ENCODE measurements at regions not wholly inside any gene's neighbourhood (a gene's known extent, or its start where the extent isn't known, plus 50 kb on each side); places are given as distances from the start of the nearest gene placed in this dataset.
"Not testable (repeated sequence)": the region's sequence is repeated elsewhere in the genome, so short reads cannot be mapped to it uniquely, and the experiment has no call there.

- H3K36me3 ChIP-seq (ENCODE audit: control insufficient read depth in 2 of 2, insufficient read depth in 2 of 2, low read length in 1 of 2); DNase-seq (ENCODE audit: low read depth, low spot score); BruUV-seq (replicated peaks); H3K4me1 ChIP-seq (ENCODE audit: control insufficient read depth, insufficient read depth, low read length); H3K79me2 ChIP-seq (ENCODE audit: control insufficient read depth, insufficient read depth, low read length); H3K27ac ChIP-seq (ENCODE audit: control insufficient read depth, insufficient read depth); POLR2A ChIA-PET; in situ Hi-C loops (cut with MboI); H2AFZ ChIP-seq (ENCODE audit: control insufficient read depth, low read depth, low read length); FAIRE-seq; H3K4me2 ChIP-seq (ENCODE audit: control insufficient read depth, insufficient read depth); CTCF ChIA-PET; H3K4me3 ChIP-seq; H3K9me3 ChIP-seq (replicated peaks; ENCODE audit: control insufficient read depth, insufficient read depth, low read length); intact Hi-C loops (cut with micrococcal nuclease; ENCODE audit: unreplicated experiment); H3K9ac ChIP-seq (ENCODE audit: control insufficient read depth, insufficient read depth, low read length); RAD21 ChIA-PET (ENCODE audit: unreplicated experiment); H4K20me1 ChIP-seq (ENCODE audit: control insufficient read depth, insufficient read depth); SMC1A ChIA-PET (ENCODE audit: uncharacterized antibody, unreplicated experiment); ATAC-seq; H3K27me3 ChIP-seq (replicated peaks in 1 of 2; ENCODE audit: control insufficient read depth in 2 of 2, insufficient read depth in 2 of 2, low read length in 1 of 2): not testable (repeated sequence)
- 57% methylated on average over 23 of the region's 23 CpGs for WGBS (ENCODE audit: insufficient coverage, insufficient replicate concordance, low lambda C conversion rate, missing lambda C conversion rate)
These were observed 674.0 kb downstream of the BRINP1 start for GRCh38 chr9:118695249-118695648.

GRCh38 chr9:118701985-118702384, 667.2 kb downstream of the BRINP1 start:
- Histone ChIP-seq H4K20me1 (ENCODE audit: control insufficient read depth, insufficient read depth) (no peaks in the 10 kb centered on the region), H2AFZ (ENCODE audit: control insufficient read depth, low read depth, low read length) (no peak overlapping the region), H3K4me2 (ENCODE audit: control insufficient read depth, insufficient read depth) (no peak overlapping the region), H3K9ac (ENCODE audit: control insufficient read depth, insufficient read depth, low read length) (no peak overlapping the region), H3K27ac (ENCODE audit: control insufficient read depth, insufficient read depth) (no peak overlapping the region), H3K27me3 (replicated peaks in 1 of 2; ENCODE audit: control insufficient read depth in 2 of 2, insufficient read depth in 2 of 2, low read length in 1 of 2) (no peaks in the 10 kb centered on the region), H3K79me2 (ENCODE audit: control insufficient read depth, insufficient read depth, low read length) (no peaks in the 10 kb centered on the region), H3K36me3 (ENCODE audit: control insufficient read depth in 2 of 2, insufficient read depth in 2 of 2, low read length in 1 of 2) (no peaks in the 10 kb centered on the region), H3K9me3 (replicated peaks; ENCODE audit: control insufficient read depth, insufficient read depth, low read length) (no peaks in the 10 kb centered on the region), H3K4me3 (no peak overlapping the region), H3K4me1 (ENCODE audit: control insufficient read depth, insufficient read depth, low read length) (no peaks in the 10 kb centered on the region)
- POLR2A ChIA-PET: no interaction called here
- SMC1A ChIA-PET (ENCODE audit: uncharacterized antibody, unreplicated experiment): no interaction called here
- TF ChIP-seq ZZZ3 (IDR thresholded peaks at IDR 0.05; ENCODE audit: control insufficient read depth, insufficient read length, low read depth) (no peak), IRF5 (IDR thresholded peaks at IDR 0.05; ENCODE audit: borderline replicate concordance) (no peak), EZH2 (IDR thresholded peaks at IDR 0.05; ENCODE audit: borderline replicate concordance, control insufficient read depth, low read depth, low read length) (no peak), ASH2L (IDR thresholded peaks at IDR 0.05; ENCODE audit: borderline replicate concordance, low read depth) (no peak), BACH1 (IDR thresholded peaks at IDR 0.05; ENCODE audit: borderline replicate concordance) (no peak), IRF3 (IDR thresholded peaks at IDR 0.05) (no peak), IRF4 (IDR thresholded peaks at IDR 0.05; ENCODE audit: low read depth, low read length) (no peak), RB1 (IDR thresholded peaks at IDR 0.05; ENCODE audit: borderline replicate concordance) (no peak)
- no peak for FAIRE-seq
- no peak for DNase-seq (ENCODE audit: low read depth, low spot score)
- in situ Hi-C loops (cut with MboI): no loop called here
- CTCF ChIA-PET: no interaction called here
- intact Hi-C loops (cut with micrococcal nuclease; ENCODE audit: unreplicated experiment): no loop called here
- ATAC-seq: no peak
- RAD21 ChIA-PET (ENCODE audit: unreplicated experiment): no interaction called here
- no TSS peak for BruUV-seq (replicated peaks)

All from GM12878 (cell line).